NT2/D1 (cell line): ENCODE measurements at regions not wholly inside any gene's neighbourhood (a gene's known extent, or its start where the extent isn't known, plus 50 kb on each side); places are given as distances from the start of the nearest gene placed in this dataset.

ENCODE experiments used
- YY1 ChIP-seq: IDR thresholded peaks from 2 replicates; pipeline ENCODE4 v1.6.1; 2011; ENCODE audit not compliant: insufficient read length, insufficient read depth
- ZNF274 ChIP-seq: IDR thresholded peaks from 2 replicates; pipeline ENCODE4 v1.6.1; 2011; ENCODE audit warnings: mild to moderate bottlenecking, low read depth, low read length

DNA sequence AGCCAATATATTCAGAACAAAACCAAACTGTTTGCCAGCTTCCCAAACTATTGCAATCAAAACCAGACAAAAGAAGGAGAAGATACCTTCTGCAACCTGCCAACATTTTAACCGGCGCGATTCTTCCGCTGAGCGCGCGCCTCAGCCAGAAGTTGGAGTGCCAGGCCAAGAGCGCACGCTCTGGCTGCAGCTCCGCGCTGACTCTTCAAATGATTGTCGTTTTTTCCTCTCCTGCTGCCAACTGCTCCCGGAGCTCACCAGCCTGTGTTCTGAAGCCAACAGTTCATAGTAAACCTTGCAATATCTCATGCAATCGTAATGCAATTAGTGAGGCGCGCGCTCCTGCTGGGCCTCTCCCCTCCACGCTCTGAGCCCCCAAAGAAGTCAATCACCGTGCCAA lies 259.7 kb upstream of the MGMT start:
- TF ChIP-seq ZNF274, result no peak
- no peak for TF ChIP-seq YY1
